SU-DHL-6 (cell line): ENCODE measurements at regions not wholly inside any gene's neighbourhood (a gene's known extent, or its start where the extent isn't known, plus 50 kb on each side); places are given as distances from the start of the nearest gene placed in this dataset.

ENCODE experiments used
- CTCF ChIP-seq: fragments of 200-600 bp; sonication (generic); IDR thresholded peaks from one replicate; pipeline ENCODE4 v1.5.1; 2017; ENCODE audit warnings: antibody characterized with exemption, mild to moderate bottlenecking, low read length, moderate library complexity; ENCODE audit not compliant: insufficient read depth, poor library complexity, severe bottlenecking
- EZH2phosphoT487 ChIP-seq: fragments of 200-600 bp; sonication (generic), shearing (Covaris generic); conservative IDR thresholded peaks from 2 replicates; pipeline ENCODE4 v1.6.1; 2018; ENCODE audit warnings: mild to moderate bottlenecking, antibody characterized with exemption, low read length, moderate library complexity, mixed read lengths

- TF ChIP-seq CTCF (no peak), EZH2phosphoT487 (no peak)
Measured at GRCh38 chr2:191538334-191538903, 139.5 kb upstream of the NABP1 start.
